Activated CD4-positive, alpha-beta T cell treated with anti-CD3 and anti-CD28 coated beads, Interleukin-2, amount 10 ng/mL, durations not matched to agents 24 days and 14 days (primary cell): ENCODE measurements at regions not wholly inside any gene's neighbourhood (a gene's known extent, or its start where the extent isn't known, plus 50 kb on each side); places are given as distances from the start of the nearest gene placed in this dataset.
"Not testable (repeated sequence)": the region's sequence is repeated elsewhere in the genome, so short reads cannot be mapped to it uniquely, and the experiment has no call there.

Source experiments
- DNase-seq: peaks from one replicate; pipeline ENCODE4 v3.0.0; 2022
- H3K27ac Mint-ChIP-seq: one replicate; pipeline ENCODE4 v1.8.0; 2022; ENCODE audit warnings: mild to moderate bottlenecking, mixed read lengths
- H3K27me3 Mint-ChIP-seq: one replicate; pipeline ENCODE4 v1.8.0; 2022; ENCODE audit warnings: mixed read lengths
- H3K36me3 Mint-ChIP-seq: one replicate; pipeline ENCODE4 v1.8.0; 2022; ENCODE audit warnings: low read depth, mild to moderate bottlenecking, mixed read lengths
- H3K4me1 Mint-ChIP-seq: one replicate; pipeline ENCODE4 v1.8.0; 2021; ENCODE audit warnings: mixed read lengths
- H3K4me3 Mint-ChIP-seq: one replicate; pipeline ENCODE4 v1.8.0; 2022; ENCODE audit warnings: mild to moderate bottlenecking, moderate library complexity, mixed read lengths
- H3K9me3 Mint-ChIP-seq: one replicate; pipeline ENCODE4 v1.8.0; 2021; ENCODE audit warnings: mixed read lengths
- intact Hi-C: fragments of 100-400 bp; cut with micrococcal nuclease; formaldehyde crosslinking; loops from one replicate; pipeline ENCODE4 v1.15.1; 2023

DNA sequence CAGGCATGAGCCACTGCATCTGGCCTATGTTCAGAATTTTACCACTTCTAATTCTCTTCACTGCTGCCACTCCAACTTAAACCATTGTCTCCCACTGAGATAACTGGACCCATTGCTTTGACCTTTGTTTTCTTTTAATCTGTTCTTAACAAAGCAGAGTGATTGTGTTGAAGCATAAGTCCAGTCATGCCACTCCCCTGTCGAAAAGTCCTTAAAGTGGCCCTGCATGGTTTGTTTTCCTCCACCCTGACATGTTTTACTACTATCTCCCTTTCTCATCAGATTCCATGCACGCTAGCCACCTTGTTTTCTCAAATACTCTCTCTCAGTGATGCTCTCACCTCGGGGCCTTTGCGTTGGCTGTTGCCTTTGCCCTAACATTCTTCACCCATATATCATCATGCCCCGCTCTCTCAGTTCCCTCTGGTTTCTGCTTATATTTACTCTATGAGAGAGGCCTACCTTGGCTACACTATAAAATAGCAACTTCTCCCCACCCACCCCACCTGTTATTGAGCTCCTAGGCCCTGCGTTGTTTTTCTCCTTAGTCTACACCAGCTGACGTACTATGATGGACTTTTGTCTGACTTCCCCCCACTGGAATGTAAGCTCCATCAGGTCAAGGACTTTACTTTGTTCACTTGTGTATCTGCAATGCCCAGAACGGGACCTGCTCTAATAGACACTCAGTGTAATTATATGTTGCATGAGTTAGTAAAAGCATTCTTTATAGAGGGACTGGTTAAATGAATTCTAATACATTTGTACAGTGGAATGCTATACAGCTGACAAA is 75.6 kb upstream of the GARIN1A start:
- H3K4me3 Mint-ChIP-seq, H3K27me3 Mint-ChIP-seq, H3K27ac Mint-ChIP-seq, H3K9me3 Mint-ChIP-seq, H3K4me1 Mint-ChIP-seq, DNase-seq, intact Hi-C loops: not testable (repeated sequence)
- peaks cover 41% of the 10 kb centered on the region for H3K36me3 Mint-ChIP-seq

DNA sequence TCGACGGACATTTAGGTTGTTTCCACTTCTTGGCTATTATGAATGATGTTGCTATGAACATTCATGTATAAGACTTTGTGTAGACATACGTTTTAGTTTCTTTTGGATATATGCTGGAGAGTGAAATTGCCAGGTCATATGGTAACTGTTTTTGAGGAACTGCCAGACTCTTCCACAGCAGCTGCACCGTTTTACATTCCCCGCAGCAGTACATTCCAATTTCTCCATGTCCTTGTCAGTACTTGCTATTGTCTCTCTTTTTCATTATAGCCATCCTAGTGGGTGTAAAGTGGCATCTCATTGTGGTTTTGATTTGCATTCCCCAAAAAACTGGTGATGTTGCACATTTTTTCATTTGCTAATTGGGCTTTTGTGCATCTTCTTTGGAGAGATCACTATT is 73.1 kb upstream of the GARIN1A start:
- DNase-seq, H3K27ac Mint-ChIP-seq, H3K4me1 Mint-ChIP-seq, intact Hi-C loops, H3K4me3 Mint-ChIP-seq, H3K27me3 Mint-ChIP-seq, H3K9me3 Mint-ChIP-seq: not testable (repeated sequence)
- peaks cover 39% of the 10 kb centered on the region for H3K36me3 Mint-ChIP-seq

DNA sequence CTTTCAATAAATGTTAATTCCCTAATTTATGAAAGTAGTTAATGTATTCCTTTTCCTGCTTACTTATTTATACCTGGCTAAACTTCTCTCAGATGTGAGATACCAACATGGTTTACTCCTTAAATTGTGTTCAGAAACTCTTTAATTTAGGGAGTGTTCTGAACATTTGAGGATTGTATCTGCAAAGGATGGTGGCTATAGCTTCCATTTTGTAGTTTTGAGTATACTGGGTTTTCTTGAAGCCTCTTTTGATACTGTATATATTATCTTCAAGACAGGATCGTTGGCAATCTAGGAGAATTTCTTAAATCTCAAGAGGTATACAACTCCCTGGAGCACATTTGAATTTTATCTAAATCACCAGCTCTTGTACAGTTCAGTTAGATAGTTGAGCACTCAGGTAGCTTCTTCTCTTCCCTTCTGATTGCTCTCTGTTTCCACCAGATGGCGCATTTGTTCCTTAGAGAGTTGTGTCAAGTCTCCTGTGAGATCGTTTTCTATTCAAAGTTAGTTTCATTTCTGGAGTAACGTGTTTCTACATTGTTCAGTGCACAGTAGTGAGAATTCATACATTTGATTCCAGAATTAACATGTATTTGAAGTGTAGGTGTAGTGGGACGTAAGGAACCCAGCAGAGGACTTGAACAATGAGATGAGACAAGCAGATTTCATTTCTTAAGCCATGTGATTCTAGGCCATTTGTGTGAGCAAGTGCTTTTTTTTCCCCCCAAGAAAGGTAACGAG is 63.2 kb upstream of the GARIN1A start:
- H3K4me1 Mint-ChIP-seq, H3K27me3 Mint-ChIP-seq, H3K36me3 Mint-ChIP-seq, H3K9me3 Mint-ChIP-seq: not testable (repeated sequence)
- Mint-ChIP-seq H3K4me3 (peak overlapping the region; percentile 80), H3K27ac (peak overlapping the region; percentile 89)
- intact Hi-C loops: loop anchor here (2.0 kb wide), 1 partner anchor 274 kb away; no protein-coding TSS in a partner anchor
- peak; percentile 87 for DNase-seq

DNA sequence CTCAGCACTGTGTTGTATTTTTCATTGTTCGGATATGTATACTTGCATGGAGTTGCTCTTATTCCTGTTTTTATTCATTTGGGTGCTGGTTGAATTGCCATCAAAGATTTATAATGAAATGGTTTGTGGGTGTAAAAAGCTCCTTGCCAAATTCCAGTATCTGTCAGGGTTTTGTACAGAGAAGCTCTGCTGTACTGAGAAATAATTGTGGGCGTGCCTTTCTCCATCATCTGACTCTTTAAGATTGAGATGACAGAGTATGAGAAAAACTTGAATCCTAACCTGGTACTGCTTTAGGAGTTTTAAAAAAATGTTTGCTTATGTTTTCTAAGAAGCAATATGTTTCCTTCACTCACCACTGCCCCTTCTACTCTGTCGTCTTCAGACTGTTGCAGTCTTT is 58.7 kb upstream of the GARIN1A start:
- peaks cover 18% of the 10 kb centered on the region for H3K36me3 Mint-ChIP-seq
- H3K4me1 Mint-ChIP-seq, H3K27me3 Mint-ChIP-seq, H3K9me3 Mint-ChIP-seq, intact Hi-C loops, DNase-seq, H3K27ac Mint-ChIP-seq, H3K4me3 Mint-ChIP-seq: not testable (repeated sequence)

DNA sequence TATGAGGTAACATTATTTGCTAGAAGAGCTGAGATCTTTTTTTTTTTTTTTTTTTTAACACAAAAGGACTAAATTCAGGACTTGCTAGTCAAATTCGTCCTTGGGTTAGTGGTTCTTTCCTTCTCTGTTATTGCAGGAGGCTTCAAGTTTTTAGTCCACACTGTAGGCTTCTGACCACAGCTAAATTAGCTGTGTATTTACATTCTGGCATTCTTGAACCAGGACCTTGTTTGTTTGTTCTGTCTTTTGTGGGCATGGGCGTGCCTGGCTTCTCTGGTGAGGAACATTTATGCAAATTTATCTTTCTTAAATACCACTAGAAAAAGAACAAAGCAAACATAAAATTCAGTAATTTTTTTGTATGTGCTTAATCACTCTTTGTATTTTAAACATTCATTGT is 57.3 kb upstream of the GARIN1A start:
- H3K9me3 Mint-ChIP-seq, intact Hi-C loops, H3K4me1 Mint-ChIP-seq, H3K27ac Mint-ChIP-seq, H3K4me3 Mint-ChIP-seq, H3K27me3 Mint-ChIP-seq, DNase-seq: not testable (repeated sequence)
- peaks cover 16% of the 10 kb centered on the region for H3K36me3 Mint-ChIP-seq

DNA sequence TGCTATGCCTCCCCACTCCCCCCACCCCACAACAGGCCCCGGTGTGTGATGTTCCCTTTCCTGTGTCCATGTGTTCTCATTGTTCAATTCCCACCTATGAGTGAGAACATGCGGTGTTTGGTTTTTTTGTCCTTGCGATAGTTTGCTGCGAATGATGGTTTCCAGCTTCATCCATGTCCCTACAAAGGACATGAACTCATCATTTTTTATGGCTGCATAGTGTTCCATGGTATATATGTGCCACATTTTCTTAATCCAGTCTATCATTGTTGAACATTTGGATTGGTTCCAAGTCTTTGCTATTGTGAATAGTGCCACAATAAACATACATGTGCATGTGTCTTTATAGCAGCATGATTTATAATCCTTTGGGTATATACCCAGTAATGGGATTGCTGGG is 55.3 kb upstream of the GARIN1A start:
- H3K9me3 Mint-ChIP-seq, H3K4me3 Mint-ChIP-seq, H3K27me3 Mint-ChIP-seq, DNase-seq, H3K27ac Mint-ChIP-seq, intact Hi-C loops, H3K4me1 Mint-ChIP-seq: not testable (repeated sequence)
- H3K36me3 Mint-ChIP-seq: peaks cover 21% of the 10 kb centered on the region
